ENCODE measurements at regions not wholly inside any gene's neighbourhood (a gene's known extent, or its start where the extent isn't known, plus 50 kb on each side); places are given as distances from the start of the nearest gene placed in this dataset.
"Not testable (repeated sequence)": the region's sequence is repeated elsewhere in the genome, so short reads cannot be mapped to it uniquely, and the experiment has no call there.

DNA sequence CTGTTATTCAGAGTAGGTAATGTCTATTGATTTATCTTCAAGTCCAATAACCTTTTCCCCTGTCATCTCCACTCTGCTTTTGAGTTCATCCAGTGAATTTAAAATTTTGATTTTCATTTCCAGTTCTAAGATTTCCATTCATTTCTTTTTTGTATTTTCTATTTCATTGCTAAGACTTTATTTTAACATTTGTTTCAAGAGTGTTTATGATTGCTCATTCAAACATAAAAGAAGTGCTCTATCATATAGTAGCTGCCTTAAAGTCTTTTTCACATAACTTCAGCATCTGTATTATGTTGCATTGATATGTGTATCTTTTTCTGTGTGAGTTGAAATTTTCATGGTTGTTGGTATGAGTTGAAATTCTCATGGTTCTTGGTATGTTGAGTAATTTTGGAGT, 341.6 kb downstream of the SOX4 start:
- no peak overlapping the region for H3K27ac Mint-ChIP-seq

DNA sequence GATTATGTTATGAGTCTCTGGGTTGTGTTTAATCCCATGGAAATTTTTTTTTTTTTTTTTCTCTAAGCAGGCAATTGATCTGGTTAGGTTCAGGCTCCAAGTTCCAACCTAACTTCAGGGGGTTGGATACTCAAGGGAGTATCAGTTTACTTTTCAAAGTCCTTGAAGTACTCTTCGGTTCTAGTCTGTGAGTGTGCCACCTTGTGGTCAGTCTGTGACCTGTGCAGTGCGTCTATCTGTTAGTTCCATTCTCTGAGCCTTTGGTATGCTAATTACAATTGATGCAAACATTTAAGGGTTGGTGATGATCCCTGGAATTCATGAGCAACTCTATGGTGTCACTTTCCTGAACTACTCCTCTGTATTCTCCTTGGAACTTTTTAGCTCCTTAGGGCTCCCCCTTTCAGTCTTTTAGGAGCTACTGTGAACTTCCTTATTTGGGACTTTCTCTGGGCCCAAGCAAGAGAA, 342.0 kb downstream of the SOX4 start:
- H3K27me3 Mint-ChIP-seq, result no peaks in the 10 kb centered on the region
- no peak for ATAC-seq (ENCODE audit: low read depth)
- no peaks in the 10 kb centered on the region for H3K36me3 Mint-ChIP-seq
- H3K27ac Mint-ChIP-seq, result no peak overlapping the region
- peaks cover 12% of the 10 kb centered on the region for H3K9me3 Mint-ChIP-seq
- no peak overlapping the region for H3K4me3 Mint-ChIP-seq
- no peak for DNase-seq (ENCODE audit: low spot score in 2 of 2)
- H3K4me1 Mint-ChIP-seq, result no peaks in the 10 kb centered on the region

More for the DNA sequence above, 341.6 kb downstream of the SOX4 start:
- H3K4me3 Mint-ChIP-seq, result no peak overlapping the region
- ATAC-seq (ENCODE audit: low read depth) (no peak), DNase-seq (ENCODE audit: low spot score in 2 of 2) (no peak)
- H3K4me1 Mint-ChIP-seq, result no peaks in the 10 kb centered on the region
- no peaks in the 10 kb centered on the region for H3K36me3 Mint-ChIP-seq
- no peaks in the 10 kb centered on the region for H3K27me3 Mint-ChIP-seq
- H3K9me3 Mint-ChIP-seq, result peaks cover 12% of the 10 kb centered on the region

DNA sequence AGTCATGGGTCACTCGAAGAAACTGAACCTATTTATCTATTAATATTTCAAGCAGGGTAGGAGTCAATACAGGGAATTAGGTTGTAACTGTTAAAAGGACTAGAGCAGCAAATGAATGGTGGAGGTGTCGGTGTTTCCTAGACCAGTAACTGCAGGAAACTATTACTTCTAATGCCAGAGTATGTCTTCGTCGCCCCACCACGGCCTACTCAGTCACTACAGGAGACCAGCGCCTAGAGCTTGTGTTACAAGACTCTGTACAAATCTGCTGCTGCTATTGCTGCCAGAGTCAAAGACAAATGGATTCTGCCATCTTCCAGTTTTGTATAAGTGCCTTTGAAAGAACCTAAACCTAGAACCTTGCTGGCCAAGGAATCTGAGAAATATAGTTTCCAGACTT, 343.9 kb downstream of the SOX4 start:
- no peaks in the 10 kb centered on the region for H3K4me1 Mint-ChIP-seq
- peaks cover 11% of the 10 kb centered on the region for H3K9me3 Mint-ChIP-seq
- ATAC-seq (ENCODE audit: low read depth) (no peak), DNase-seq (ENCODE audit: low spot score in 2 of 2) (no peak)
- no peaks in the 10 kb centered on the region for H3K36me3 Mint-ChIP-seq
- no peak overlapping the region for H3K27ac Mint-ChIP-seq
- no peaks in the 10 kb centered on the region for H3K27me3 Mint-ChIP-seq
- no peak overlapping the region for H3K4me3 Mint-ChIP-seq

DNA sequence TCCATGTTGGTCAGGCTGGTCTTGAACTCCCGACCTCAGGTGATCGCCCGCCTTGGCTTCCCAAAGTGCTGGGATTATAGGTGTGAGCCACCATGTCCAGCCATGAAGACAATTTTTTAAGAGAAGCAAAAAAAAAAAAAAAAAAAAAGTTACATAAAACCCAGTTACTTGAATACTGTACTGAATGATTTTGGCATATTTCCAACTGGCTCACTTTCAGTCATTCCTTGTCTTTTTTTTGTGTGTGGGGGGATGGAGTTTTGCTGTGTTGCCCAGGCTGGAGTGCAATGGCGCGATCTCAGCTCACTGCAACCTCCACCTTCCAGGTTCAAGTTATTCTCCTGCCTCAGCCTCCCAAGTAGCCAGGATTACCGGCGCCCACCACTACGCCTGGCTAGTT, 345.5 kb downstream of the SOX4 start:
- not testable (repeated sequence) for DNase-seq (ENCODE audit: low spot score in 2 of 2); H3K4me1 Mint-ChIP-seq

DNA sequence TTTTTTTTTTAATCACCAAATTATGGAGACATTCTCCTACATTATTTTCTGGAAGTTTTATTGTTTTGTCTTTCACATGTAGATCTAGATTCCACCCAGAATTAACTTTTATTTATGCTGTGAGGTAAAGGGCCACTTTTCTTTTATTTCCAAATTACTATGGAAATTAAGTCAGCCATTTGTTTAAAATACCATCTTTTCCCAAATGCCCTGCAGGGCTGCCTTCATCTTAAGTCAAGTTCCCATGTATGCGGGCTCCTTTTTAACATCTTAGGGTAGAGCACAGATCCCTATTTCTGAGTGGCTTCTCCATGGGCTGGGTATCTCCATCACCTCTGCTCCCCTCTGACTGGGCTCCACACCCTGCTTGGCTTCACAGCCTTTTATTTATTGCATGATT, 348.4 kb downstream of the SOX4 start:
- H3K27me3 Mint-ChIP-seq, result no peaks in the 10 kb centered on the region
- no peak overlapping the region for H3K27ac Mint-ChIP-seq
- H3K36me3 Mint-ChIP-seq, result no peaks in the 10 kb centered on the region
- no peaks in the 10 kb centered on the region for H3K4me1 Mint-ChIP-seq
- DNase-seq (ENCODE audit: low spot score in 2 of 2) (no peak), ATAC-seq (ENCODE audit: low read depth) (no peak)
- H3K4me3 Mint-ChIP-seq, result no peak overlapping the region
- H3K9me3 Mint-ChIP-seq, result peaks cover 2% of the 10 kb centered on the region

More for the DNA sequence above, 345.5 kb downstream of the SOX4 start:
- not testable (repeated sequence) for H3K36me3 Mint-ChIP-seq; H3K27ac Mint-ChIP-seq; ATAC-seq (ENCODE audit: low read depth); H3K4me3 Mint-ChIP-seq; H3K9me3 Mint-ChIP-seq; H3K27me3 Mint-ChIP-seq

DNA sequence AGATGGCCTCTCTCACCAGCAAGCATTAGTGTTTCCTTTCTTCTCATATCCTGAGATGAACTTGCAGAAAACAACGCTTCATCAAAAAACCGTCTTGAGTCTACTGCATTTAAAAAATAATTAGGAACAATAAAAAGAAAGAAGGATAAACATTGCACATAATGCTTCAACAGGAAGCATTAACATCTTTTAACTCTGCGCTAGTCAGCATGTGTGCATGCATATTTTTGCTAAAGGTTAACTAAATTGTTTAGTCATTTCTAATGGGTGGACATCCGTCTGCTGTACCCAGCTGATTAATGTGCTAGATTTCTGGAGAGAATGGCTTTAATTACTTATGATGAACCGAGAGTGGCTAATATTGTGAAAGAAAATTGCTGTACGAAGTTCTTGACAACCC, 349.3 kb downstream of the SOX4 start:
- H3K4me1 Mint-ChIP-seq, result no peaks in the 10 kb centered on the region

DNA sequence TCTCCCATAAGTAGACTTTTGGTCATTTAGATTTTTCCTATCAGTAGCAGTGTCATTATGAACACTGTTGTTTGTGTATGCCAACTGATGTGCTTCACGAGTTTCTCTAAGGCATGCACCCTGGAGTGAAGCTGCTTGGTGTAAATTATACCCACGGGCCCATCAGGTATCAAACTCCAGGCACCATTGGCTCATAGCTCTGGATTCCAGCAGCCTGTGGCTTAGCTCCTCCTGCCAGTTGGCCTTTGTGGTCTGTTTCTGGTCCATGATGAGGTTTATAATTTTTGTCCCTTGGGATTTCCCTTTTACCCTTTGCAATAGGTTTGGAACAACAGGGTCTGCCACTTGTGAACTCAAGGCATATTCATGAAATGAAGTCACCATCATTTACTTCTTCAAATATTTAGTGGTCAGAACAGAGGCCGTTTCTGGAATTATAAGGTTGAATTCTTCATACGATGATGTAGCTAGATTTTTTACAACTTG, 350.5 kb downstream of the PRL start:
- H3K27ac Mint-ChIP-seq, result no peak overlapping the region
- no peaks in the 10 kb centered on the region for H3K4me1 Mint-ChIP-seq
- no peak overlapping the region for H3K4me3 Mint-ChIP-seq
- no peak for ATAC-seq (ENCODE audit: low read depth)
- no peaks in the 10 kb centered on the region for H3K27me3 Mint-ChIP-seq
- no peak for DNase-seq (ENCODE audit: low spot score in 2 of 2)
- no peaks in the 10 kb centered on the region for H3K36me3 Mint-ChIP-seq
- peaks cover 2% of the 10 kb centered on the region for H3K9me3 Mint-ChIP-seq

More for the DNA sequence above, 349.3 kb downstream of the SOX4 start:
- DNase-seq (ENCODE audit: low spot score in 2 of 2) (no peak), ATAC-seq (ENCODE audit: low read depth) (no peak)
- no peak overlapping the region for H3K4me3 Mint-ChIP-seq
- peaks cover 2% of the 10 kb centered on the region for H3K9me3 Mint-ChIP-seq
- H3K36me3 Mint-ChIP-seq, result no peaks in the 10 kb centered on the region
- H3K27ac Mint-ChIP-seq, result no peak overlapping the region
- no peaks in the 10 kb centered on the region for H3K27me3 Mint-ChIP-seq

DNA sequence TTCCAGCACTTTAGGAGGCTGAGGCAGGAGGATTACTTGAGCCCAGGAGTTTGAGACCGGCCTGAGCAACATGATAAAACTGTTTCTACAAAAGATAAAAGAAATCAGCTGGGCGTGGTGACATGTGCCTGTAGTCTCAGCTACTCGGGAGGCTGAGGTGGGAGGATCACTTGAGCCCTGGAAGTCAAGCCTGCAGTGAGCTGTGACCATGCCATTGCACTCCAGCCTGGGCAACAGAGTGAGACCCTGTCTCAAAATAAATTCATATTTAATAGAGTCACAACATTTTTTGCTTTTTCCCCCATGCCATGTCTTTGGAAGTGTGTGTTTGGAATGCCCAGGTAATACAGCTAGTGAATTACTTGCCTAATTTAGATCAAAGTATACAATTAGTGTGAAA, 349.6 kb downstream of the PRL start:
- not testable (repeated sequence) for ATAC-seq (ENCODE audit: low read depth); H3K27ac Mint-ChIP-seq; H3K27me3 Mint-ChIP-seq; DNase-seq (ENCODE audit: low spot score in 2 of 2); H3K4me1 Mint-ChIP-seq; H3K4me3 Mint-ChIP-seq; H3K36me3 Mint-ChIP-seq; H3K9me3 Mint-ChIP-seq

DNA sequence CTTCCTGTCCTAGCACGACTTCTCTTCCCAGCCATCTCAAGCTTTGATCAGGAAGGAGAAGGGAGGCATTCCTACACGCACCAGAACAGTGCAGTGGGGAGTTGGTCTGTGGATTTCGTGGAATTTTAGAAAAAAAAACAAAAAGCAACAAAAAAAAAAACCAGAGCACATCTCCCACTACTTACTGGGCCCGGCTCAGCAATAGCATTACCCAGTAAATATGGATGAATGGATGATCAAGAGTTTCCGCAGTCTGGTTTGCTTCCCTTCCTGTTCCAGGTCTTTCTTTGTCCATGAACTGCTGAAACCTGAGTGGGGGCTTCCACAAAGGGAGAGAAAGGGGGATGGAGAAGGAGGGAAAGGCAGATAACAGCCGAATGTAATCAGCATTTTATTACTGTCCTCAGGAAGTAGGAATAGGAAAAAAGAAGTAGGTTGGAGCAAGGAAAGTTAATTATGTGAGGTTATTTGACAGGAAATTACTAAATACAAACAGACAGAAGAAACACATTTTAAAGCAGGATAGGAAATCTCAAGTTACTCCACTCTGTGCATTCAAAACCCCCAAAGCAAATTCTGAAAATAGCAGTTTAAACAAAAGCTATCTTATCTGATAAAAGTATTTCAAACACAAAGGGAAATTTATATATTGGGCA, 349.0 kb downstream of the PRL start:
- no peak for DNase-seq (ENCODE audit: low spot score in 2 of 2)
- peaks cover 2% of the 10 kb centered on the region for H3K9me3 Mint-ChIP-seq

DNA sequence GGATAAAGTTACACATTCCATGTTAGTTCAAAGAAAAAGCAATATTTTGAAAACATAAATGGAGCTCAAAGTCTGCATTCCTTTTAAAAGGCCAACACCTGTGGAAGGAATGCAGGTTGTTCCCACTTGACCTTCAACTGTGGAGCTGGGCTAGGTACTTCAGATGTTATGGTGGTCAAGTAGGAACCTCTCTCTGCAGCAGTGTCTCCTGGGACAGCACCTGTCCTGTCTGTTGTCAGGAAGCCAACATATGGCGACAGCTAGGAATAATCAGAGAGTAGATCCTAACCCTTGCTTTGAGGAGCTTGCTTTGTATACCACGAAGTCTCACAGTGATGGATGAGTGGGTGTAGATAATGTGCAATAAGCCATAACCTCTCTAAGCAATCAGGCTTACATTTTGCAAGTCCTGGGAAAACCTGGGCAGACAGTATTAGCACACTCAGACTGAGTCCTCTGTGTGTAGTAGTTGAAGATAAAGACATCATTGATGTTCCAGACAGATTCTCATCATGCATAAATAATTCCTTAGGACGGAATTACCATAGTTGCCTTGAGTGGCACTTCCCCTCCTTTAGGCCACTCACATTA, 347.5 kb downstream of the PRL start:
- no peaks in the 10 kb centered on the region for H3K4me1 Mint-ChIP-seq
- H3K27me3 Mint-ChIP-seq, result no peaks in the 10 kb centered on the region
- no peak overlapping the region for H3K27ac Mint-ChIP-seq
- H3K4me3 Mint-ChIP-seq, result no peak overlapping the region
- DNase-seq (ENCODE audit: low spot score in 2 of 2) (no peak), ATAC-seq (ENCODE audit: low read depth) (no peak)
- no peaks in the 10 kb centered on the region for H3K36me3 Mint-ChIP-seq
- no peaks in the 10 kb centered on the region for H3K9me3 Mint-ChIP-seq

More for the DNA sequence above, 349.0 kb downstream of the PRL start:
- Mint-ChIP-seq H3K27ac (no peak overlapping the region), H3K4me3 (no peak overlapping the region), H3K36me3 (no peaks in the 10 kb centered on the region), H3K27me3 (no peaks in the 10 kb centered on the region), H3K4me1 (no peaks in the 10 kb centered on the region)
- ATAC-seq (ENCODE audit: low read depth), result no peak

DNA sequence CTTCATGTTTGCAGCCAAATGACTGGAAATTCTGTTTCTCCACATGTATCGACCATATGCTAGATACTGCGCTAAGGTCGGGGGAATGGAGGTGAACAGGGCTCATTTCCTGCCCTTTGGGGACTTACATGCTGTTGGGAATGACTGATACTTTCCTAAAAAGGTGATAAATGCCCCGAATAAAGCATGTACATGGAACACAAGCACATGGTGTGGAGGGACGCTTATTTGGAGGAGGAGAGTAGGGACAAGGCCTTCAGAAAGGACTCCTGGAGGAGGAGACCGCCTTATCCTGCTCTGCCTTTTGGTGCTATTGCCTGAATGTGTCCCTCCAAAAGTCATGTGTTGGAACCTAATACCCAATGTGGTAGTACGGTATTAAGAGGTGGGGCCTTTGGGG, 344.5 kb downstream of the PRL start:
- H3K27me3 Mint-ChIP-seq, result peaks cover 2% of the 10 kb centered on the region
- H3K27ac Mint-ChIP-seq, result no peak overlapping the region
- no peak overlapping the region for H3K4me3 Mint-ChIP-seq
- ATAC-seq (ENCODE audit: low read depth), result no peak
- no peak for DNase-seq (ENCODE audit: low spot score in 2 of 2)
- no peaks in the 10 kb centered on the region for H3K36me3 Mint-ChIP-seq
- H3K4me1 Mint-ChIP-seq, result no peaks in the 10 kb centered on the region
- H3K9me3 Mint-ChIP-seq, result peaks cover 2% of the 10 kb centered on the region

DNA sequence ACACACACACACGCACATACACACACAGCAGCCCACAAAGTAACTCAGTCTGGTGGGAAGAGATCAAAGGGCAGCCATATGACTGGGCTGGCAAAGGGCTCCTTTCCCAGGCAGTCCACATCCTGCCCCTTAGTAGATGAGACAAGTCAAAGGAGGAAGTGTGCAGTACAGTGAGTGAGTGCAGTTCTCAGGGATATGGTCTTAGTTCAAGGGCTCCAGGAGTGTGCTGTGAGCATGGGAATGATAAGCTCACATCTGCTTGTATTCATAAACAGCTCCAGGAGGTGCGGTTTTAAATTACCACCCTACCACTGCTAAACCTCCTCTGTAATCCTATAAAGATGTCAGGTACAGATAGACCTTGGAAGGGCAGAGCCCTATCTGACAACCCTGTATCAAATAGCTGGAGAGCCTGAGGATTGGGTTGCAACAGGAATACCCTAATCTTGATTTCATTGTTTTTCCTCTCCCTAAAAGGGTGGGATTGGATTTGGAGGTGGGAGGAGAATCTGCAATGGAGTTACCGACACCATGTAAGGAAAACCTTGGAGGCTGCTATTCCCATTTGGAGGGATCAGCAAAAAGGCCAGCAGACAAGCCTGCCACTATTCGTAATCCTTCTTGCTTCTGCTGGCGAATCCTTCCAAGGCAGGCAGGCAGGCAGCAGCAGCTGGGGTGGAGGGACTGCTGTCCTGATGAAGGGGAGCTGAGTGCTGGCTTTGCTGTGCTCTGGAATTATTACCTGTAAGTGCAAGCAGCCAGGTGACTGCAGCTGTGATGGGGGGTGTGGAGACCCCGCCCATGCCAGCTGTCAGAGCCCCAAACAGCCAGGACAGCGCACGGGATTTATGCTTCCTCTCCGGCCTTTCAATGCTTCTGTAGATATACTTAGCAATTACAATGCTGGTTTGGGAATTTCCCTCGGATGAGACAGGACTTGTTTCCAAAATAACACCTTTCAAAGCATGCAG, 342.7 kb downstream of the PRL start:
- H3K4me3 Mint-ChIP-seq, result no peak overlapping the region
- ATAC-seq (ENCODE audit: low read depth) (no peak), DNase-seq (ENCODE audit: low spot score in 2 of 2) (no peak)
- H3K36me3 Mint-ChIP-seq, result no peaks in the 10 kb centered on the region
- no peak overlapping the region for H3K27ac Mint-ChIP-seq
- H3K27me3 Mint-ChIP-seq, result peaks cover 4% of the 10 kb centered on the region
- no peaks in the 10 kb centered on the region for H3K4me1 Mint-ChIP-seq
- H3K9me3 Mint-ChIP-seq, result peaks cover 5% of the 10 kb centered on the region

DNA sequence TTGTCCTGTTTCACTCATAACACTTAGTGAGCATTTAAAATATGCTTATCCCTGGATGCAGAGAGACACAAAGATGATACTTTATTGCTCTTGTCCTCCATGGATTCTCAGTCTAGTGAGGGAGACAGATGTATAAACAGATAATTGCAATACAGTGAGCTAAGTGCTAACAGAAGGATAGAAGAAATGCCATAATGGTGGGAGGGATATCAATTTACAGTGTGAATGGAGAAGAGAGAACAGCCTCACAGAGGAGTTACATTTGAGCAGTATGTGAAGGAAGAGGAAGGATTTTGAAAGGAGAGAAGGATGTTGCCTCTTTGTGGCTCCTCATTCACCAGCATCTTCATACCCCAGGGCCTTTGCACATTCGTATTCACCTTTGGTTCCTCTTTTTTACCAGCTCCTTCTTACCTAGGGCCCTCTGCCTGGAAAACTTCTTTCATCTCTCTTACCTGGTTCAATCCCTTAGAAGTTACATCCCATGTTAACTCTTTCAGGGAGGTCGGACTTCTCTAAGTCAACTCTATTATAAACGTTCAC, 341.7 kb downstream of the PRL start:
- Mint-ChIP-seq H3K27me3 (peaks cover 4% of the 10 kb centered on the region), H3K9me3 (peaks cover 6% of the 10 kb centered on the region), H3K4me1 (no peaks in the 10 kb centered on the region), H3K36me3 (no peaks in the 10 kb centered on the region), H3K27ac (no peak overlapping the region), H3K4me3 (no peak overlapping the region)
- no peak for ATAC-seq (ENCODE audit: low read depth)
- DNase-seq (ENCODE audit: low spot score in 2 of 2), result no peak

DNA sequence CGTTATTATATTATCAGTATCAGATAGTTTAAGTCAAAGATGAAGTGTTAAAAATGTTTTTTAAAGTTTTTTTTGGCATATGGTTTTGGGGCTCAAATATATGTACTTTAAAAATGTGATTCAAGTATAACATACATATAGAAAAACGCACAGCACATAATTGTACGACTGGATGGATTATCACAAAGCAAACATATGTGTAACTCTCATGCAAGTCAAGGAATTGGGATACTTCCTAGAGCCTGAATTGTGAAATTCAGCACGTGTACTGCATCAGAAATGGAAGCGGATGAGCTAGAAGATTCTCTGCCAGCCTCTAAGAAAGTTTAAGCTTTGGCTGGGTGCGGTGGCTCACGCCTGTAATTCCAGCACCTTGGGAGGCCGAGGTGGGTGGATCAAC, 340.9 kb downstream of the PRL start:
- no peaks in the 10 kb centered on the region for H3K36me3 Mint-ChIP-seq
- H3K4me1 Mint-ChIP-seq, result no peaks in the 10 kb centered on the region
- no peak for DNase-seq (ENCODE audit: low spot score in 2 of 2)
- H3K27ac Mint-ChIP-seq, result no peak overlapping the region
- no peak overlapping the region for H3K4me3 Mint-ChIP-seq
- H3K27me3 Mint-ChIP-seq, result peaks cover 4% of the 10 kb centered on the region
- ATAC-seq (ENCODE audit: low read depth), result no peak
- peaks cover 6% of the 10 kb centered on the region for H3K9me3 Mint-ChIP-seq

All from memory B cell (primary cell).